GM10266 (cell line): ENCODE measurements at regions not wholly inside any gene's neighbourhood (a gene's known extent, or its start where the extent isn't known, plus 50 kb on each side); places are given as distances from the start of the nearest gene placed in this dataset.

Source experiments
- DNase-seq: peaks from one replicate; pipeline ENCODE4 v3.0.0; 2012; ENCODE audit errors: extremely low spot score
- CTCF ChIP-seq: IDR thresholded peaks from 2 replicates; pipeline ENCODE4 v1.5.1; 2012; ENCODE audit warnings: mild to moderate bottlenecking, low read depth; ENCODE audit not compliant: control insufficient read depth, insufficient read depth; ENCODE audit errors: missing control alignments

DNA sequence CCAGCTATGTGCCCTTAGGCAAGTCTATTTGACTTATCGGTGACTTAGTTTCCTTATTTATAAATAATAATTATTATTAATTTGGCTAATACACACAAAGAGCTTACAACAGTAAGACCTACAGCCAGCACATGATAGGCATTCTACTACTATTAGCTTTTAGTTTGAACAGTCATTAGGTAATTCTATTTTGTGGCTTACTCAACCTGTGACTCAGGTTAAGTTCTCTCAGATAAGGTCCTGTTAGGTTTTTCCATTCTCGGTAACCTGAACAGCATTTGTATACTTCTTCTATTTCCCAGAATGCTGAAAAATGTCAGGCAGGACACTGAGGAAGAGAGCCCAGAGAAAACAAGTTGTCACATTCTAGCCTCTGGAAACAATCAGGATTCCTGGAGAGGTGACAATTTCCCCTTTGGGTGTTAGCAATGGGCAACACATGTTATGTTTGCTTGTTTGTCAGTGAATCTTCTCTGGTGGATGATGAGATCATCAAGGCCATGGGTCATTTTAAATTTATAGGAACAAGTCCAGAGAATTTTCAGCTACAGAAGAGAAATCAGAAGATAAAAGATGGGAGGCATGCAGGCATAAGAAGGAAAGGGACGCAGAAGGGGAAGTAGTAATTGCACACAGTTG, 2144.7 kb downstream of the PCDH7 start:
- DNase-seq = no peak
- no peak for TF ChIP-seq CTCF

DNA sequence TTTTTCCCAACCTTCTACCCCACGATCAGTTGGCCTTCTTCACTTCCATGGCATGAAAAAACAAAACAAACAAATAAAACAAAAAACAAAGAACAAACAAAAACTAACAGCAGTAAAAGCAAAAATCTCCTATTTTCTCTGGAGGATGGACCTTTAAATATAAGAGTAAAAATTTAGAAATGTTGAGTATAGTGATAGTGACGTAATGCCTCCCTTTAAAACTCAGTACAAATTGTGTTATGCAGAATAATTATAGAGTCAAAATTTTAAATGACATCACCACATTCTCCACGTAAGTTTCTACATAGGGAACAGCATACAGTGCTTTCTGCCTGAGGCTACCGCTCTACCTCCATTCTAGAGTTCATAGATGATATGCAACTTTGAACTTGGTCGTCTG, 2156.4 kb downstream of the PCDH7 start:
- TF ChIP-seq CTCF = no peak
- DNase-seq = no peak

DNA sequence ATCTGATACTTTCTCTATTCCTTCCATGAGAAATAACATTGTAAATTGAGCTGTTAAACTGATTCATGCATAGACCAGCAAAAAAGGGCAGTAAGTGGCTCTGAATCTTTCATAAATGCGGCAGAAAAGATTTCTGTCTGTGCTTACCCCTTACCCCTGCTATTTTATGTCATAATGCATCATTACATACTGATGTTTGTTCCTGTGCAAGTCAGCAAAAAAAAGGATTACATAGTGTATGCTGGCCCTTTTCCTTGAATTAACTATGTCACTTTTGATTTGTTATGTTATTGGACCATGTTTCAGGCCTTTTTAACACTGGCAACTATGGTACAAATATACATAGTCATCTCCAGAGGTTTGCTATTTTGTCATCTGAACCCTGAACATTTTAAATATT, 2159.7 kb downstream of the PCDH7 start:
- no peak for TF ChIP-seq CTCF
- DNase-seq = no peak

DNA sequence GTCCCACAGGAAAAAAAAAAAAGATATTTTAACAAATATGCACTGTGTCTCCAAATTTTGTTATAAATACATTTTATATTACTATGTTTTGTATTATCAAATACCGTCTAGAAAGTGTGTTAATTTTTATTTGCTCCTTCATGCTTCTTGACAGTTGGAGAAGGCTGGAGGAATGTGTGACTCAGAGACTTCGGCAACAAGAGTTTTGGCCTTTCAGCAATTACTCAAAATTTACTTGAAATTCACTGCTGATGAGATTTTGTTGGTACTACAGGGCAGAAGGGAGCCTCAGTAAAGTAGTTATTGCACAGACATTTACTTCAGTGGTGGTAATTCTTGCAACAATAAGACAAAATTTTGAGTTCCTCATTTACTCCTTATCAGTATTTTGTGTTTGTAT, 2164.0 kb downstream of the PCDH7 start:
- TF ChIP-seq CTCF = no peak

GRCh38 chr4:32890398-32890797, 2170.2 kb downstream of the PCDH7 start:
- no peak for TF ChIP-seq CTCF
- no peak for DNase-seq

More for the DNA sequence above, 2164.0 kb downstream of the PCDH7 start:
- no peak for DNase-seq

- DNase-seq = no peak
- TF ChIP-seq CTCF = no peak
Observed at GRCh38 chr4:32909053-32909452, 2188.9 kb downstream of the PCDH7 start.

DNA sequence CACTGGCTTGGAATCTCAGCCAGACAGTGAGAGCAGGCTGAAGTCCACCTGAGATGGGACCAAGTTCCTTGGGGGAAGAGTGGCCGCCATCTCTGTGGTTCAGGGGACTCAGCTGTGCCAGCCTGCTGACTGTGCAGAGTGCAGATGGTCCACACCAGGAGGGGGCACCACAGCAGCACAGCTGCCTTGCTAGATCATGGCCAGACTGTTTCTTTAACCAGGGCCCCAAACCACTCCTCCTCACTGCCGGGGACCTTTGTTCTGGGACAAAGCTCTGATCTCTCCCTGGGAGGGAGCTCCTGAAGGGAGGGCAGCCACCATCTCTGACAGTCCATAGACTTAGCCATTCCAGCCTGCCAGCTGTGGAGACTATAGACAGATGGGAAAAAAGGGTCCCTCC, 2189.6 kb downstream of the PCDH7 start:
- TF ChIP-seq CTCF = no peak
- DNase-seq = no peak
